GM21447 (cell line): ENCODE measurements at regions not wholly inside any gene's neighbourhood (a gene's known extent, or its start where the extent isn't known, plus 50 kb on each side); places are given as distances from the start of the nearest gene placed in this dataset.
"Not testable (repeated sequence)": the region's sequence is repeated elsewhere in the genome, so short reads cannot be mapped to it uniquely, and the experiment has no call there.

Experiments
- ATAC-seq: cut with Tn5 transposase; IDR thresholded peaks from one replicate; pipeline ENCODE4 v1.9.1; 2021; ENCODE audit not compliant: unreplicated experiment

DNA sequence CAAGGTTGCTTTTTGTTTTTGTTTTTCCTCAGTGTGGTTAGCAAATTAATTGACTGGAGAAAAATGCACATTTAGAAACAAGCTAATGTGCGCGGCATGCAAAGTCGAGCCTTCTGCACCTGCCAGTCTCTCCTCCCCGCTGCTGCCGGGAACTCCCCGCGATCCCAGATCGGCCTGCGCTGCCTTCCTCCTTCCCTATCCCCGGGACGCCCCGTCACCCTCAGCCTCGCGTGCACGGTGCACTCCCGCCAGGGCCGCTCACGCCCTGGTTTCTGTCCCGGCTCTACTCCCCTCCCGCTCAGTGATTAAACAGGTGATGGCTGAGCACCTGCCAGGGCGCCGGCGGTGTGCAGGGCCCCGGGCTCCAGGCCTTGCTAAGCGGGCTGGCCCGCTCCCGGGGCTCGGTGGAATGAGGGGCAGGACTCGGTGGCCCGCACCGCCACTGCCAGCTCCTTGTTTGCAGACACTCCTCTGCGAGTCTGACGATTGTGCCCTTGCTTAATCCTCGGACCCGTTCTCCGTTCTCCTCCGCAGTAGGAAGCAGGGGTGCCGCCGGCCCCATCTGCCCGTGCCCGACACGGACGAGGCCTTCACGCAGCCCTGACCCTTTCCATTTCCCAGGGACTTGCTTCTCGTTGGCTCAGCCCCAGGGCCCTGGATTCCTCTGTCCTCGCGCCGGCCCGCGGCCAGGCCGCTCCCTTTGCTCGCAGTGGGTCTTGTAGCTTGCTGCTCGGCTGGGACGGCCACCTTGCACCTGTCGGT is 143.4 kb downstream of the TRIML1 start:
- ATAC-seq, result no peak

- no peak for ATAC-seq
These were observed 148.1 kb downstream of the TRIML1 start for GRCh38 chr4:188287169-188287894.

GRCh38 chr4:188289531-188290125 is 150.4 kb downstream of the TRIML1 start:
- ATAC-seq, result no peak

DNA sequence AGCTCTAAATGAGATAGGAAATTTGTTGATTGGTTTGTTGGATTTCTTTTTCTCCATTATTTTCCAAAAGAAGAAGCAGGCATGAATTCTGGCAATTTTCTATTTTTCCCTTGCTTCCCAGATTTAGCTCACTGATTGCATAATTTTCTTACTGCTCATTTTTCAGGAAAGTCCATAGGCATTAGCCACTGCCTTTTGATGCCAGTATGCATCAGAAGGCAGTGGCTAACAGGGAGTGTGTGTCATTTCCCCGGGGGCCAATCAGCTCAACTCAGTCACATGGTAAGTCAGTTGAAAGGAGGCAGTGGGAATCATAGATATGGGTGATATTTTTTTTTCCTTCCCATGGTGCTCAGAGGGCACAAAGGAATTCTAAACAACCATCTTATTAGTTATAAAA is 156.7 kb downstream of the TRIML1 start:
- no peak for ATAC-seq

DNA sequence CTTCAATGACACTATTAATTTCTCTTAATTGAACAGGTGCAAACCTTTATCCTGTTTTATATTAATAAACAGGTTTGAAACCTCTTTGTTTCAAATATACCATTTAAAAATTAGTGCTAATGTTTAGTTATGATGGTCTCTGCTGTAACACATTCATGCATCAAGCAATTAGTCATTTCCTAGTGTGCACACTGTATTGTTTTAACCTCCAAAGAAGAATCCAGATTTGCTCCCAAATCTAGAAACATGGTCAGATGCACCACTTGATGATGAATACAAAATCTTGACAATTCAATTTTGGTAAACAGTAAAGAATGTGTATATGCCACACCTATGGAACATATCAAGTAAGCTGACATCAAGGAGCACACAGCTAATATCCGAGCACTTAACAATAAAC is 157.1 kb downstream of the TRIML1 start:
- no peak for ATAC-seq

- no peak for ATAC-seq
These were observed 158.6 kb downstream of the TRIML1 start for GRCh38 chr4:188297873-188298272.

- no peak for ATAC-seq
These were observed 159.9 kb downstream of the TRIML1 start for GRCh38 chr4:188299161-188299560.

DNA sequence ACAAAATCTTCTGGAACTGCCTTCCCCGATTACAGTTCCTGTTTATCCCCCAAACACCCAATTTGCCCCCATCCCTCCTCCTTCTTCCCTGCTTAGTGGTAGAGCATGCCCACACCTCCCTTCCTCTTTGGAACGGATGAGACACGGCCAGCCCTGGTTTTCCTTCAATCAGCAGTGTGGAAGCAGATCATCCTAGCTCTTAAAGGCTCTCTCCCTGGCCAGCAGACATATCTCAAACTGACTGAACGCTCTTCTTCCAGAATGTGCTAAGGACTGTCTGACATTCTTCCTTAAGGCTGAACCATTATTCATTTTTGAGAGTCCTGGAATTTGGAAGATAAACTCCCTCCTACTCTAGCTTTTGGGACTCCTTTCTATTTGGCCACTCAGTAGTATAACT is 161.1 kb downstream of the TRIML1 start:
- no peak for ATAC-seq

GRCh38 chr4:188305690-188306089 is 166.4 kb downstream of the TRIML1 start:
- no peak for ATAC-seq

GRCh38 chr4:188307591-188307990 is 168.3 kb downstream of the TRIML1 start:
- ATAC-seq, result no peak

DNA sequence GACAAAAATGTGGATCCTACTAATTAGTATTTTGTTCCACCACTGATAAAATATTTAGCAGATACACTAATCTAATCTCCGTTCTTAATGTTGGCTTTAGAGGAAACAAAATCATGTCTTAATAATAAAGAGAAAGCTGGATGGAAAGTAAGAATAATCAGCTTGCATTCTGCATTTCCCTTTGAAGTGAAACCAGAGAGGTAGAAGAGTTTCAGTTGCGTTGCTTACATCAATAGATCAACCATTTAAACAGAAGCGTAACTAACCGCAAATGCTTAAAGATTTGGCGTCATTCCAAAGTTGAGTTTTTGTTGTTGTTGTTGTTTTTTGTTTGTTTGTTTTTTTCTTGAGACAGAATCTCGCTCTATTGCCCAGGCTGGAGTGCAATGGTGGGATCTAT is 168.9 kb downstream of the TRIML1 start:
- no peak for ATAC-seq

DNA sequence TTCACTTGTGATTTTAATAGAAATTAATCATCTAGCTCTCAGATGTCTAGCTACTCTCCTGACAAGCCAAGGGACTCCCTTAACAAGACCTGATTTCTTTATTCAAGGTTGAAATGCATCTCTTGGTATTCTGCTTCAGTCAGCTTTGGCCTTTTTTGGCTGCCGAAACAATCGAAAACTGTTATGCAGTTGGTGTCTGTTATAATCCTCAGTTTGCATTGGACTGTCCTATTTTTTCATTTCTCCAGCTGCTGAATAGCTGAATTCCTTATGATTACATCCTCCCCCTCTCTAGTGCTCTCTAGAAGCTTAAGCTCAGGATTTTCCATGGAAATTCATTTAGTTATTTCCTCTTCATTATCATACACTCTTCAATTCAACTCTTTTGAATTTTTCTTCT is 177.2 kb downstream of the TRIML1 start:
- ATAC-seq, result no peak

GRCh38 chr4:188328966-188329365 is 189.7 kb downstream of the TRIML1 start:
- ATAC-seq, result no peak

DNA sequence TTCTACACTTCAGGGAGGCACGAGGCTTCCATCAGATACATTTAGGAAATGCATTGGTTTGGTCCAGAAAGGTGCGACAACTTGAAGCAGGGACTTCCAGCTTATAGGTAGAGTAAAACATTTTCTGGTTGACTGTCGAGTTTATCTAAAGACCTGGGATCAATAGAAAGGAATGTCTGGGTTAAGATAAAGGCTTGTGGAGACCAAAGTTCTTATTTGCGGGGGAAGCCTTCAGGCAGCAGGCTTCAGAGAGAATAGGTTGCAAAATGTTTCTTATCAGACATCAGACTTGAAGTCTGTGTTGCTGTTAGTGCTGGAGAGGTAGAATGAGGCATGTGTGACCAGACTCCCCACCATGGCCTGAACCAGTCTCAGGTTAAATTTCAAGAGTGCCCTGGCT is 190.3 kb downstream of the TRIML1 start:
- no peak for ATAC-seq

- ATAC-seq, result no peak
These were observed 193.0 kb downstream of the TRIML1 start for GRCh38 chr4:188332265-188332664.

DNA sequence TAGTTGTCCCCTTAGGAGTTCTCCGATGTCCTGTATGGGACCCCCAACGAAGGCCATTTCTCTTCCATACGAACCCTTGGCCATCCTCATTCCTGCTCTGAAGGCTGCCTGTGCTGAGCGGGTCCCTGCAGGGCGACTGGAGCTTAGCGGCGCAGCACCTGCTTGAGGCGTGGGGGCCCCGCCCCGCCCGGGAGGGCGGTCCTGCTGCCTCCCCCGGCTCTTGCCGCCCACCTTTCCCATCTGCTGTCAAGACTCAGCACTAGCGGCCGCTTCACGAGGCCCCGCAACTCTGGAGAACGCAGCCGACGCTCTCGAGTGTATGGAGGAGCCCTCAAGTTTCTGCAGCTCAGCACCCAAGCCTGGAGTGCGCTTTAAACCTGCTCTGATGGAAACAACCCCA is 197.7 kb downstream of the TRIML1 start:
- ATAC-seq, result no peak

- ATAC-seq, result no peak
These were observed 202.2 kb downstream of the TRIML1 start for GRCh38 chr4:188341428-188341827.

GRCh38 chr4:188346171-188346809 is 207.0 kb downstream of the TRIML1 start:
- no peak for ATAC-seq

DNA sequence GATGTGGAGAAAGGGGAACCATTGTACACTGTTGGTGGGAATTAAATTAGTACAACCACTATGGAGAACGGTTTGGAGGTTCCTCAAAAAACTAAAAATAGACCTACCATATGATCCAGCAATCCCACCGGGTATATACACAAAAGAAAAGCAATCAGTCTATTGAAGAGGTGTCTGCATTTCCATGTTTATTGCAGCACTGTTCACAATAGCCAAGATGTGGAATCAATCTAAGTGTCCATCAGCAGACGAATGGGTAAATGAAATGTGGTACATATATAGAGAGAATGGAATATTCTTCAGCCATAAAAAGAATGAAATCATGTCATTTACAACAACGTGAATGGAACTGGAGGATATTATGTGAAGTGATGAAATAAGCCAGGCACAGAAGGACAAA is 208.1 kb downstream of the TRIML1 start:
- no peak for ATAC-seq

DNA sequence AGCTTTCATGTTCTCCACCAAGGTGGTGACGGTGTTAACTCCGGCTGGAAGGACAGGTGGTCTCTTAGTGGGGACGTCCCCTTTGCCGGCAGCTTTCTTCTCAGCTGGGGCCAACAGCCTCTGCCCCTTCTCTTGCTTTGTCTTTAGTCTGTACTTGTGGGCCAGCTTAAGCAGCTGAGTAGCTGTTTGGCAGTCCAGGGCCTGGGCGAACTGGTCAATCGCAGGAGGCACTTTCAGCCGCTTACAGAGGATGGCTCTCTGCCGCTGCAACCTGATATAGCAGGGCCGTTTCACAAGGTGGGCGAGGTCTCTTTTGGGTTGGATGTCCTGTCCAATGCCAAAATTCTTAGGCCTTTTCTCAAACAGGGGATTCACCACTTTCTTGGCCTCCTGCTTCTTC is 210.3 kb downstream of the TRIML1 start:
- ATAC-seq, result not testable (repeated sequence)

GRCh38 chr4:188363196-188363595 is 224.0 kb downstream of the TRIML1 start:
- ATAC-seq, result no peak

DNA sequence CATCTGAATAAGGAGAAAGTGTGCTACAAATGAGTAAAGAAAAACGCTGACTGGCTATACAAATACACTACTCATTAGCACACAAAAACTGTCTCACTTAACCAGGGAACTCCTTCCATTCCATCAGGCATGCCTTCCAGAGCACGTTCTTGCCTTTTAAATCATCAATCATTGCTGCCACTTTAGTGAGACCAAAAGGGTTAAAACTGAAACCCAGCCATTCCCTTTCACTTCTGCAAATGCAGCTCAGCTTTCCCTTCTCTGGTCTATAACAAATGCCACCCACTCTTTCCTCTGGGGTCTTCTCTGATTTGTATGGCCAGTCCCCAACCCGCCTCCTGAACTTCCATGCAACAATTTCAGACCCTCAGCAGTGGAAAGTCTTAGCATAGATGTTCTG is 231.5 kb downstream of the TRIML1 start:
- no peak for ATAC-seq
